ENCODE measurements at regions not wholly inside any gene's neighbourhood (a gene's known extent, or its start where the extent isn't known, plus 50 kb on each side); places are given as distances from the start of the nearest gene placed in this dataset.
"Not testable (repeated sequence)": the region's sequence is repeated elsewhere in the genome, so short reads cannot be mapped to it uniquely, and the experiment has no call there.

- DNase-seq; H3F3A ChIP-seq (replicated peaks; ENCODE audit: insufficient read depth); H4K20me1 ChIP-seq (ENCODE audit: insufficient read depth); H3K9ac ChIP-seq; H3K4me1 ChIP-seq (ENCODE audit: control insufficient read depth in 1 of 2, insufficient read depth in 2 of 2, low read depth in 1 of 2, low read length in 1 of 2); H3K9me3 ChIP-seq; POLR2A ChIA-PET; H3K79me2 ChIP-seq (ENCODE audit: insufficient read depth); H3K36me3 ChIP-seq (replicated peaks in 1 of 2; ENCODE audit: control insufficient read depth in 1 of 2, insufficient read depth in 2 of 2, low read length in 1 of 2); H3K9me2 ChIP-seq; H3K27ac ChIP-seq (ENCODE audit: low read depth in 2 of 2, low read length in 1 of 2); H3K4me2 ChIP-seq; H3K4me3 ChIP-seq (ENCODE audit: low read depth in 2 of 2, low read length in 1 of 2); H2AFZ ChIP-seq (ENCODE audit: low read depth); H3K27me3 ChIP-seq (ENCODE audit: insufficient read depth): not testable (repeated sequence)
- CTCF ChIA-PET, result interaction anchor here (0.8 to 2.3 kb wide), 11 partner anchors 9 to 478 kb away, joined by 3 to 13 read pairs (median 4); no protein-coding TSS in a partner anchor
- WGBS (ENCODE audit: low lambda C conversion rate), result 8% methylated on average over 3 of the region's 3 CpGs
These were observed 192.5 kb upstream of the SAMSN1 start for GRCh38 chr21:14738576-14738975.

- peak; percentile 9 for DNase-seq
- WGBS (ENCODE audit: low lambda C conversion rate), result 7% methylated on average over 6 of the region's 6 CpGs
- no peaks in the 10 kb centered on the region for H4K20me1 ChIP-seq (ENCODE audit: insufficient read depth)
- H3K4me3 ChIP-seq (ENCODE audit: low read depth in 2 of 2, low read length in 1 of 2), result no peak overlapping the region; a peak in 1 of 4 replicates
- H3K9me3 ChIP-seq, result no peaks in the 10 kb centered on the region
- no peaks in the 10 kb centered on the region for H3K79me2 ChIP-seq (ENCODE audit: insufficient read depth)
- no peaks in the 10 kb centered on the region for H3K4me1 ChIP-seq (ENCODE audit: control insufficient read depth in 1 of 2, insufficient read depth in 2 of 2, low read depth in 1 of 2, low read length in 1 of 2)
- H3F3A ChIP-seq (replicated peaks; ENCODE audit: insufficient read depth), result no peaks in the 10 kb centered on the region
- no peak overlapping the region for H3K9ac ChIP-seq
- TF ChIP-seq CHD2 (IDR thresholded peaks at IDR 0.05; ENCODE audit: low read length, partially characterized antibody) (no peak), USF1 (IDR thresholded peaks at IDR 0.05; ENCODE audit: borderline replicate concordance, low read depth) (no peak), EZH2phosphoT487 (IDR thresholded peaks at IDR 0.05; ENCODE audit: borderline replicate concordance, low read depth) (no peak), SMC3 (IDR thresholded peaks at IDR 0.05; ENCODE audit: low read depth, low read length) (peak; percentile 42), CTCF (IDR thresholded peaks at IDR 0.05) (peak; percentile 77), RAD21 (IDR thresholded peaks at IDR 0.05; ENCODE audit: low read length) (peak; percentile 56)
- no peak overlapping the region for H2AFZ ChIP-seq (ENCODE audit: low read depth)
- no peak overlapping the region for H3K4me2 ChIP-seq
- H3K27ac ChIP-seq (ENCODE audit: low read depth in 2 of 2, low read length in 1 of 2), result no peak overlapping the region
- H3K9me2 ChIP-seq, result no peaks in the 10 kb centered on the region
- ChIA-PET CTCF (interaction anchor here (0.6 to 2.3 kb wide), 12 partner anchors 10 to 478 kb away, joined by 3 to 13 read pairs (median 4); no protein-coding TSS in a partner anchor), POLR2A (no interaction called here)
- no peaks in the 10 kb centered on the region for H3K36me3 ChIP-seq (replicated peaks in 1 of 2; ENCODE audit: control insufficient read depth in 1 of 2, insufficient read depth in 2 of 2, low read length in 1 of 2)
- no peaks in the 10 kb centered on the region for H3K27me3 ChIP-seq (ENCODE audit: insufficient read depth)
These were observed 191.8 kb upstream of the SAMSN1 start for GRCh38 chr21:14737922-14738321.

GRCh38 chr21:14737284-14737691 is 191.2 kb upstream of the SAMSN1 start:
- ChIA-PET CTCF (interaction anchor here (0.6 to 2.3 kb wide), 10 partner anchors 9 to 477 kb away, joined by 3 to 13 read pairs (median 4); no protein-coding TSS in a partner anchor), POLR2A (no interaction called here)
- WGBS (ENCODE audit: low lambda C conversion rate), result 2% methylated on average over 2 of the region's 2 CpGs
- H3K9ac ChIP-seq, result no peak overlapping the region
- H2AFZ ChIP-seq (ENCODE audit: low read depth), result no peak overlapping the region
- H3K9me2 ChIP-seq, result no peaks in the 10 kb centered on the region
- H3K27me3 ChIP-seq (ENCODE audit: insufficient read depth), result no peaks in the 10 kb centered on the region
- H3K79me2 ChIP-seq (ENCODE audit: insufficient read depth), result no peaks in the 10 kb centered on the region
- DNase-seq, result no peak
- H3K27ac ChIP-seq (ENCODE audit: low read depth in 2 of 2, low read length in 1 of 2), result no peak overlapping the region
- no peaks in the 10 kb centered on the region for H3K4me1 ChIP-seq (ENCODE audit: control insufficient read depth in 1 of 2, insufficient read depth in 2 of 2, low read depth in 1 of 2, low read length in 1 of 2)
- TF ChIP-seq NFIC (IDR thresholded peaks at IDR 0.05; ENCODE audit: borderline replicate concordance) (no peak), ELF1 (IDR thresholded peaks at IDR 0.05) (no peak), SMC3 (IDR thresholded peaks at IDR 0.05; ENCODE audit: low read depth, low read length) (no peak), RFX5 (IDR thresholded peaks at IDR 0.05; ENCODE audit: low read length) (no peak), NRF1 (IDR thresholded peaks at IDR 0.05; ENCODE audit: low read depth, low read length) (no peak), MXI1 (IDR thresholded peaks at IDR 0.05; ENCODE audit: low read depth, low read length) (no peak), MAX (IDR thresholded peaks at IDR 0.05; ENCODE audit: low read depth) (no peak), USF2 (IDR thresholded peaks at IDR 0.05; ENCODE audit: borderline replicate concordance, low read depth, low read length) (no peak), TCF12 (IDR thresholded peaks at IDR 0.05) (no peak), EP300 (IDR thresholded peaks at IDR 0.05; ENCODE audit: borderline replicate concordance in 1 of 2, low read depth in 1 of 2, low read length in 1 of 2) (no peak), CHD2 (IDR thresholded peaks at IDR 0.05; ENCODE audit: low read length, partially characterized antibody) (no peak), RXRA (IDR thresholded peaks at IDR 0.05; ENCODE audit: borderline replicate concordance, low read depth) (no peak), GATA2 (CRISPR knock-in tag; IDR thresholded peaks at IDR 0.05) (no peak), YY1 (IDR thresholded peaks at IDR 0.05; ENCODE audit: low read depth) (no peak)
- H4K20me1 ChIP-seq (ENCODE audit: insufficient read depth), result no peaks in the 10 kb centered on the region
- H3K4me3 ChIP-seq (ENCODE audit: low read depth in 2 of 2, low read length in 1 of 2), result no peak overlapping the region
- H3K9me3 ChIP-seq, result no peaks in the 10 kb centered on the region
- H3K36me3 ChIP-seq (replicated peaks in 1 of 2; ENCODE audit: control insufficient read depth in 1 of 2, insufficient read depth in 2 of 2, low read length in 1 of 2), result no peaks in the 10 kb centered on the region
- no peak overlapping the region for H3K4me2 ChIP-seq
- no peaks in the 10 kb centered on the region for H3F3A ChIP-seq (replicated peaks; ENCODE audit: insufficient read depth)

Measured in SK-N-SH (cell line).